GM20000 (cell line): ENCODE measurements at regions not wholly inside any gene's neighbourhood (a gene's known extent, or its start where the extent isn't known, plus 50 kb on each side); places are given as distances from the start of the nearest gene placed in this dataset.

Source experiments
- DNase-seq: peaks from one replicate; pipeline ENCODE4 v3.0.0; 2012; ENCODE audit warnings: low spot score
- TF ChIP-seq, protein P1 (sequence below): IDR thresholded peaks from 2 replicates; pipeline ENCODE4 v1.5.1; 2012; ENCODE audit warnings: mild to moderate bottlenecking, control low read depth; ENCODE audit errors: extremely low read depth, missing control alignments

DNA sequence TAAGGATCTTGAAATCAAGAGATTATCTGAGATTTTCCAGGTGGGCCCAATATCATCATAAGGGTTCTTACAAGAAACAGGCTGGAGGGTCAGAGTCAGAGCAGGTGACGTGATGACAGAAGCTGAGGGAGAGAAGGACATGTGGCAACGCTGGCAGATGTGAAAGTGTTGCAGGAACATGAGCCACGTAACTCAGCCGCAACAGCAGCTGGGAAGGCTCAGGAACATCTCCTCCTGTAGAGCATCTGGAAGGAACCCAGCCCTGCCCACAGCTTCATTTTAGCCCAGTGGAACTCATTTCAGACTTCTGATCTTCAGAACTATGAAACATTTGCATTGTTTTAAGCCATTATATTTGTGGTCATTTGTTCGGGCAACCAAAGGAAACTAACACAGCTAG, 156.3 kb upstream of the VEGFC start:
- TF ChIP-seq, protein P1, sequence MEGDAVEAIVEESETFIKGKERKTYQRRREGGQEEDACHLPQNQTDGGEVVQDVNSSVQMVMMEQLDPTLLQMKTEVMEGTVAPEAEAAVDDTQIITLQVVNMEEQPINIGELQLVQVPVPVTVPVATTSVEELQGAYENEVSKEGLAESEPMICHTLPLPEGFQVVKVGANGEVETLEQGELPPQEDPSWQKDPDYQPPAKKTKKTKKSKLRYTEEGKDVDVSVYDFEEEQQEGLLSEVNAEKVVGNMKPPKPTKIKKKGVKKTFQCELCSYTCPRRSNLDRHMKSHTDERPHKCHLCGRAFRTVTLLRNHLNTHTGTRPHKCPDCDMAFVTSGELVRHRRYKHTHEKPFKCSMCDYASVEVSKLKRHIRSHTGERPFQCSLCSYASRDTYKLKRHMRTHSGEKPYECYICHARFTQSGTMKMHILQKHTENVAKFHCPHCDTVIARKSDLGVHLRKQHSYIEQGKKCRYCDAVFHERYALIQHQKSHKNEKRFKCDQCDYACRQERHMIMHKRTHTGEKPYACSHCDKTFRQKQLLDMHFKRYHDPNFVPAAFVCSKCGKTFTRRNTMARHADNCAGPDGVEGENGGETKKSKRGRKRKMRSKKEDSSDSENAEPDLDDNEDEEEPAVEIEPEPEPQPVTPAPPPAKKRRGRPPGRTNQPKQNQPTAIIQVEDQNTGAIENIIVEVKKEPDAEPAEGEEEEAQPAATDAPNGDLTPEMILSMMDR: no peak
- DNase-seq: no peak

DNA sequence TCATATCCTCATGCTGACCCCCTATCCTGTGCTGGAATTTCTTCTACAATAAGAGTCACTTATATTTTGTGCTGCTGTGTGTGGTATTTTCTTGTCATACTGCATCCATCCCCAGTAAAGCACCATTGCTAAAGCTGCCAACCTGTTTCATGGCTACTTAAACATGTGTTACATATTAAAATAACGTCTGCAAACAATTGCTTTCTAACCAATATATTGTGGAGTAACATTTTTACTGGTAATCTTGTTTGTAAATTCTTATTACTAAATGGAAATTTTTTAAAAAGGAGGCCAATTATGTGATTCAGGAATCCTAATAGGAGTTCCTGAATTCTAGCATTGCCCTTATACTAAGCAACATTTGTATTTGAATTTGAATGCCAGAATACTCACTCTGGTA, 160.3 kb upstream of the VEGFC start:
- TF ChIP-seq, protein P1: no peak
- DNase-seq: no peak

DNA sequence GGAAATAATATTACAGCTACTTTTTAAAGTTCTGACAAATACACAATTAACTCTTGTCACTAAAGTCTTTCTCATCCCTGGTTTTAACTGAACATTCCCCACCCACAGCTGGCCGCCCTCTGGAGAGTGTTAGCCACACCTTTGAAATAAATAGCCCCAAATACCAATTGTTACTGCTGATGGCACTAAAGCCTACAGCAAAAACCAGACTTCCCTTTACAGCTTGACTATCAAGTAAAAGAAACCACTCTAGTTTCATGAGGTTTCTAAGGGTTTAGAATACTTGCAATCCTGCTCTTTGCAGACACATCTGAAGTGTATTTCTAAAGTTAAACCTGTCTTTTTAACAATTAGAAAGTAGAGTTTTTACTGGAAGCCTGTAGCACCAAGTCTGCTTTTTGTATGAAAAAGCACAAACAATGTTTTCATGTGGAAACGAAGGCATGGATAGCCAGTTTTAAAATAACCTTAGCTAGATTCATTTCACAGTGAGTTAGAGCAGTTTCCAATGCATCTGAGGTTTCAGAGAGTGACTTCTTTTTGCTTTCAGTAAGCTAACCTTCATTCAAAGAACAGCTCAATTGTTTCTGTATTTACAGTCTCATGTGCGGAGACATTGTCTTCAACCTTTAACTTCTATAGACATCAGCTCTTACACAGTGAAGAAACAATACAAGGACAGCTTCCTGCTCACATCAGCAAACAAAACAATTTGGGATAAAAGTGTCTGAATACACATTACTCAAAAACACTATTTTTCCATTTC, 164.8 kb upstream of the VEGFC start:
- no peak for DNase-seq
- TF ChIP-seq, protein P1: no peak

DNA sequence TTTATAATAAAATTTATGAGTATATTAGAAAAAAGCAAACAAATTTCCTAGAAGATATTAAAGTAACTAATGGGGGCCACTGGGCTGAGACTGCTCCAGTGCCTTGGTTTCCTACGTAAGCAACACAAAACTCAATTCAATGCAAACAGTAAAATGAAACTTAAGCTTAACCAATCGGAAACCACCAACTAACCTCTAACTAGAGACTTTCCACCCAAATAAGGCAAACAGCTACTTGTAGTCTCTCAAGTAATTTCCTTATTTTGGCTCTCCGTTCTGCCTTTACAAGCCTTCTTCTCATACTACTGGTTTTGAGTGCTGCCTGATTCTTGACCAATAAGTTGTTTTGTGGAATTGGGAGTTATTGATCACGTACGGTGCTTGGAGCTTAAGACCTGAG, 167.3 kb upstream of the VEGFC start:
- TF ChIP-seq, protein P1: no peak

DNA sequence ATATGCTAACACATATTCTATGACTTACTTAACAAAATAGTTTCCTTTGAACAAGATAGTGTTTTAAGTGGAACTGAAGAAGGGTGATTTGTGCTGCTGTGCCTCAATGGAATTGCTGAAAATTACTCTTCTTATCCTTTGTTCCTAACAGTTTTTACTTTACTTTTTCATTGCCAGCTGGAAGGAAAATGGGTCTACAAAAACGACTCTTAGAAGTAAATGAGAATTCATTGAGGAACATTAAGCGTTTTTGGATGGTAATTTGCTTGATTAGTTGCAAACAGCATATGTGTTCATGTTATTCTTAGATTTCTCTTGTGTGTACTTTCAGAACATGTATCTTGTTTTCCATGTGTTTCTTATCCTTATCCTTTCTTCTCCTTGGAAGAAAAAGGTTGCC, 170.4 kb upstream of the VEGFC start:
- TF ChIP-seq, protein P1: no peak
- DNase-seq: no peak

More for the DNA sequence above, 167.3 kb upstream of the VEGFC start:
- DNase-seq: no peak

DNA sequence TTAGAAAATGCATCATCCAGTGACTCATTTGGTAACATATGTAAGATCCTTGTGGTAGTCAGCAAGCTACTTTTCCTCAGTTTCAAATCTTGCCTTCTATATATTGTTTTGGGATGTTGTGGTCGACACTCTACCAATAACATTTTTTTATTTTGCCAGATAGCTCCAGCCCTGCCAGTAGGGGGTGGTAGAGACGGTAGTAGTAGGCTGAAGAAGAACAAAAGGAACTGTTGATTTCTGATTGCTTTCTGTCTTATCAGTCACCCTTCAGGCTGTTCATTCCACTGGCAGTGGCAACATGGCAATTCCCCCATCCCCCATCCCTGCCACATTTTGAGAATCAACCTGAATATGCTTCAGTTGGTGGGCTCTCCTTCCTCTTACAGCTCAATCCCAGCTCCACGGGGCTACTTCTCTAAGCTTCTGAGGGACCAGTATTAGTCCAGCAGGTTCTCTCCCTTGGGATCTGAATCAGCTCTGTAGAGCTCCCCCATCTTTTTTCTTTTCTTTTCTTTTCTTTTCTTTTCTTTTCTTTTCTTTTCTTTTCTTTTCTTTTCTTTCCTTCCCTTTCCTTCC, 171.5 kb upstream of the VEGFC start:
- no peak for DNase-seq
- TF ChIP-seq, protein P1: peak; percentile 7

DNA sequence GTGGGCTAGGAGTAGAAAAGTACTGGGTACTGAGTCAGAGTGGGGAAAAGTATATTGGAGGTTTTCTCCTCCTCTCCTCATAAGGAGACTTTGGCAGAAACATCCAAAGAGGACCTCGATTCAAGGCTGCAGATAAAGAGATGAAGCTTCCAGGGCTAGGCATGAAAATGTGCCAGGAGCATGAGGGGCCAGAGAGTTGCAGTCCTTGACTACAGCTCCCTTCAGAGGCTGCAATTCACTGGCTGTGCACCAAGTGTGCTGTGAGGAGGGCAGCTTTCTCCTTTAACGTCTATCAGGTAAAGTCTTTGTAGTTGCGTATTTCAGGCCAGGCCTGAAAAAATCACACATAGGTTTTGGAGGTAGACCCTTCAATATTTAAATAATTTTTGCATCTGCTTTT, 174.9 kb upstream of the VEGFC start:
- TF ChIP-seq, protein P1: no peak
- no peak for DNase-seq
